GM21619 (cell line): ENCODE measurements at regions not wholly inside any gene's neighbourhood (a gene's known extent, or its start where the extent isn't known, plus 50 kb on each side); places are given as distances from the start of the nearest gene placed in this dataset.

Experiments used
- ATAC-seq: cut with Tn5 transposase; IDR thresholded peaks from one replicate; pipeline ENCODE4 v1.9.1; 2021; ENCODE audit not compliant: unreplicated experiment

GRCh38 chr1:170310951-170311350 lies 165.2 kb downstream of the NTMT2 start:
- ATAC-seq: no peak

- ATAC-seq: no peak
Observed at GRCh38 chr1:170313306-170313705, 167.5 kb downstream of the NTMT2 start.

- ATAC-seq: no peak
Observed at GRCh38 chr1:170316270-170316669, 170.5 kb downstream of the NTMT2 start.

DNA sequence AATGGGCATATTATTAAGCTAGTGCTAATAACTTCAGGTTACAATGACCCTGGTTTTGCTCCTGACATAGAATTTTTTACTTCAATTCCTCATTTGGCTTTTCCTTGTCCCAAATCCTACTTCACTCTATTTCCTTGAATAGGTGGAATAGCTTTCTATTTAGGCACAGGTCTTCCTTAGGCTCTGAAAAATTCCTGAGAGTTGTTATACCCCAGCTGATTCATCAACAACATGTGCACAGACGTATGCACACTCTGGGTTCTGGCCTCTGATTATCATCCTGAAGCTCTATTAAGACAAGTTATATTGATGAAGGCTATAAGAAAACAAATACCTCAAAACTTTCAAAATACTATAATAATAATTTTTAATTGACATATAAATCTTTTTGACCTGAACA lies 172.4 kb downstream of the NTMT2 start:
- ATAC-seq: no peak

GRCh38 chr1:170318736-170319135 lies 173.0 kb downstream of the NTMT2 start:
- no peak for ATAC-seq

DNA sequence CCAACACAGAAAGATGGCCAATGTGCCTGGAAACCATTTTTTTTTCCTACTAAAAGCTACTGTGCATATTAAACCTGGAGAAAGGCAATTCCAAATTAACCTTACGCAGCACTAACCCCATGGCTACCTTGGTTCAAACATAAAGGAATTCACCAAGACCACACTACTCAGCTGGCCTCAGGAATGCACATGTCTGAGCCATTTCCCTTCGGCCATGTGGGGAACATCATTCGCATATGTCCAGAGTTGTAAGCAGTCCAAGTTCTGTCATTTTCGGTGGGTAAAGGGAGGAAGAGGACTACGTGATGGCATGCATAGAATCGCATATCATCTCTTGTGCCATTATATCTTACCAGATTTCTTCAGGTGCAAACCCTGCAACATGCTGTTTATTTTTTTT lies 175.4 kb downstream of the NTMT2 start:
- ATAC-seq: no peak

- ATAC-seq: no peak
Observed at GRCh38 chr1:170326186-170326585, 180.4 kb downstream of the NTMT2 start.

GRCh38 chr1:170332801-170333200 lies 187.0 kb downstream of the NTMT2 start:
- no peak for ATAC-seq

DNA sequence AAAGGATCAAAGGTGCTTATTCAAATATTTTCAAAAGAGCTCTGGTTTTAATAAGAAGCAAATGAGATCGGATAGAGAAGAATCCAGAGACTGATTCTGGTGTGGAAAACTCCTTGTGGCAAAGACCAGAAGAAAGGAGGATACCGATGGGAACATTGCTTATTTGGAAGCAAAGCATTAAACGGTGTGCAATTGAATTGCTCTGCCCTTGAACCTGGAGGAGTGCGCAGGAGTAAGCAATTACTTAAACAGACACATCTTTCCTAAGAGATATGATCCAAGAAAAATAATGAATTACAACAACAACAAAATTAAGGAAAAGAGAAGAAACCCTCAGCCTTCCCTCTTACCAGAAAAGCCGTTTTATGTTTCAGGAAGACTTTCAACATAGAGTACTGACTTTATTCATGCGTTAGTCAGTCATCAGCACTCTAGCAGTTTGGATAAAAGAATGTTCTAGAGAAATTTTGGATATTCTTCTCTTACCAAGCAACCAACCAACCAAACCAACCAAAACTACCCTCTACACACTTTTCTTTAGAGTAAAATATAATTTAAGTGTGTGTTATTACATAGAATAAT lies 191.7 kb downstream of the NTMT2 start:
- no peak for ATAC-seq

GRCh38 chr1:170339534-170339933 lies 192.4 kb upstream of the GORAB start:
- no peak for ATAC-seq

DNA sequence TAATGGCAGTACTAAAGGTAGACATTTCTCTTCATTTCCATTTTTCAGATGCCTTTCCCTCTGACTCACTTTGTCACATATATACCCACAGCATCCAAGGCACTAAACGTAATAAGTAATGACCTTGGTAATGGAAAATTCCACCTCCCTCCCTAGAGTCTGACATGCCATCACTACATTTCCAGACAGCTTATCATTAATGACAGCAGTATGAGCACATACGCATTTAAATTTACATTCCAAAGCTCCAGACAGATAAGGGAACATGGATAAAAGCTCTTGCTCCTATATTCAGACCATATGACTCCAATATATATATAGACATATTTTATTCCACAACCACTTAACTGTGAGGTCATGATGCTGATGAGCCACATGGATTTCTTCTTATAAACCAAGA lies 191.7 kb upstream of the GORAB start:
- ATAC-seq: no peak

DNA sequence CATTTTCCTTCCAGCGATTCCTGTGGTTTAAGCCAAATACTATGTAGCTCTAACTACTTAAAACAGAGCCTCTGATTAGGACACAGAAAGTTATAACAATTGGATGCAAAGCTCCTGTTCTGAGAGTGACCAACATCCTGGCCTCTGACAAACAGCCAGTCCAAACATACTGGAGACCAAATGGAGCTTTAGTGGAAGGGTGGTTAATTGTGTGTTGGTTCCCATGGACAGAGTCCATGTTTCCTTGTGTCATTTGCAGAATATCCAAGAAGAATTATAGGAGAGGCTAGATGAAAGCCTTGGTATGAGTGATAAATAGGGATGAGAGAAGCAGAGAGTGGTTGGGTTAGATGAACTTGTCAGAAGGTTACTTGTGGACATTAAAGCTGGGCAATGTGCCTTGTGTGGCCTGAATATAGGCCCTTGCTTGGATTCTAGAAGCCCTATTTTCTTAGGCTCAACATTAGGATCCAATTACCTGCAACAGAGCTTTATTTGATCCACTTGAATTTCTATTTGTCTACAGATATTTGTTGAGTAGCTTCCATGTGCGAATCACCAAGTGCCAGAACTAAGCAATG lies 180.5 kb upstream of the GORAB start:
- ATAC-seq: no peak

- ATAC-seq: no peak
Observed at GRCh38 chr1:170354246-170354645, 177.7 kb upstream of the GORAB start.

- no peak for ATAC-seq
Observed at GRCh38 chr1:170354690-170355089, 177.3 kb upstream of the GORAB start.

DNA sequence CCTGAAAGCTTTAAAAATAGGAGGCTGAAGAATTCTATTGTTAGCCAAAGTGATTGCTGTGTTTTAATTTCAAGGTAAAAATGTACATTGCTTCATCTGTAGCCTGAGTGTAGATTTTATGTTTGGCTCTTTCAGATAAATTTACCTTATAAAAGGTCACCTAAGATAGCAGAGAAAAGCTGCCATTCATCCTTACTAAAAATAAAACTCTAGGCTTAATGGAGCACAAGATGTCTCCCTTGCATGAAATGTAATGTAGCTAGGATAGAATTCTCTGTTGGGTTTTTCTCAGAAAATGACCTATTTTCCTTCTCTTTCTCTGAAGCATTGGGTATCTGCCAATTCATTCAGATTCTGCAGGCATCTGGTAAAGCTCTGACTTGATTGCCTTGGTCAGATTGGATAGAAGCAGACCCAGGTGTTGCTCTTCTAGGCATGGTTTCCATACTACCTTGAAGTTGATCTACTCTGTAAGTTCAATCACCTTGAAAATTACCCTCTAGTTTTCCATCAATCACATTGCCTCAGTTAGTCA lies 176.6 kb upstream of the GORAB start:
- ATAC-seq: no peak

GRCh38 chr1:170356585-170356984 lies 175.4 kb upstream of the GORAB start:
- no peak for ATAC-seq

DNA sequence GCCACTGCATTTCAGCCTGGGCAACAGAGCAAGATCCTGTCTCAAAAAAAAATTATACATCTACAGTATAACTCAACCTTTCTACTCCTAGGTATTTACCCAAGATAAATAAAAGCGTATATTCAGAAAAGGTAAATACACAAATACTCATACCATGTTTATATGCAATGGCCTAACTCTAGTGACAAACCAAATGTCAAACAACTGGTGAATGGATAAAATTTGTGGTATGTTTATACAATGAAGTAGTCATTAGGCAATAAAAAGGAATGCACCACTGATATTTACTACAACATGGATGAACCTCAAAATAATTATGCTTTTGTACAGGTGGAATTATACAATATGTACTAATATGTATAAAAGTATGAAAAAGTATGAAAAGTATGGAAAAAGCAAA lies 174.2 kb upstream of the GORAB start:
- ATAC-seq: no peak

- ATAC-seq: no peak
Observed at GRCh38 chr1:170360601-170361000, 171.4 kb upstream of the GORAB start.

GRCh38 chr1:170365331-170365730 lies 166.6 kb upstream of the GORAB start:
- ATAC-seq: no peak

DNA sequence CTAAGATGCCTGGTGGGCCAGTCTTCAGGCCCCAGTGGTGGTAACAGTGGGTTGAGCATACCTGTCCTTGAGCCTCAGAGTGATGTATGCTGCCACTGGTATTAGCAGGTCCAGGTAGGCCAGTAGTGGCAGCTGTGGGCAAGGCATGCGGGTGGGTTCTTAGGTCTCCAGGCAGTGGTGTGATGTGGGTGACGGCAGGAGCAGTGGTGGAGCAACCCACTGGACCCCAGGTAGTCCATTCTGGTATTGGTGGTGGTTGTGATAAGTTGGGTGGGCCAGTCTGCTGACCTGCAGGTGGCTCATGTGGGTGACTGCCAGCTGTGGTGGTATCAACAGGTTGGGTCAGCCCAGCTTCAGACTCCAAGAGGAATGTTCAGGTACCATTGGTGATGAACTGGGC lies 165.0 kb upstream of the GORAB start:
- ATAC-seq: no peak

DNA sequence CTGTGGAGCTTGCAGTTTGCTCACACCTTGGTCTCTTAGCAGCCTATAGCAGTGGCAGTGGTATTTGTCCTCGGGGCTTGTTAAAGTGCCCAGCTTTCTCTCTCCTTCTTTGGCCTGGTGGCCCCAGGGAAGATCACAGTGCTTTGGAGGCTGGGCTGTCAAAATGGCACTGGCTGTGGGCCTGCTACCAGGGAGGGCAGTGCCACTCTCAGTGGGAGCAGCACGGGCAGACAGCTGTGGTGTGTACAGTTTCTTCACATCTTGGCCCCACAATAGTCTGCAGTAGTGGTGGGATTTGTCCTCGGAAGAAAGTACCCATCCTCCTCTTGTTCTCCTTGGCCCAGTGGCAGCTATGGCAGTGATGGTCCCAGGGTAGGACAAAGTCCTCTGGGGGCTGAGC lies 164.4 kb upstream of the GORAB start:
- ATAC-seq: no peak

DNA sequence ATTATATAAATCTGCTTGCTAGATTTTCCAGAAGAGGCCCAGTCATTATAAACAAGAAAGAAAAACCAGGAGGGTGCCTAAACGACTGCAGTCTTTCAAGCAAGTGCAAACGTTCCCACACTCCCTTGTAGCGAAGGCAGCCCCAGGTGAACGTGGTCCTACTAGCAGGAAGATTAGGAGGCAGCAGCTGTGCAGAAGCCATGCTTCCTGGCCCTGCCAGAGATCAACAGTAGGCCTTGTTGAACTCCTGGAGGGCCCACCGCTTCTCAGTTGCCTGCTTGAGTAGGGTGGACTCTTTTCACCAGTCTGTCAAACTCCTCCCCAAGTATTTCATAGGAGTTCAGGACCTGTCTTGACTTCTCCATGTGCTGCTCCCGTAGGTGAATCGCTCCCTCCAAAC lies 163.0 kb upstream of the GORAB start:
- ATAC-seq: no peak

DNA sequence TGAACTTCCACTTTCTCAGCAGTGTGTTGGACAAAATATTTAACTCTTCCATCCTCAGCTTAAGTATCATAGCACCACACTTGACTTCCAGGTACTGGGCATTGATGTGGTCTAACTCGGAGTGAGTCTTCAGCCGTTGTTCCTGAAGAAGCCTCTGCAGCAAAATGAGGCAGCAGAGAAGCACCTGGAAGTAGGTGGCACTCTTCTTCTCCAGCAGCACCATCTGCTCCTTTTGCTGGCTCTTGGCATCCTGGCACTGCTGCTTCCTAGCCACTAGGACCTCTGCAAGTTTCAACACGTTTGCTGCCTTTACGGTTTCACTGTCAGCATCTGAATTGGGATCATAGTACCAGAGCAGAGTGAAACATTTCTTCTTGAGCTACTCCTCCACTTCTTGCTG lies 162.5 kb upstream of the GORAB start:
- no peak for ATAC-seq
